Mesodermal cell (in vitro differentiated cells): ENCODE measurements at regions not wholly inside any gene's neighbourhood (a gene's known extent, or its start where the extent isn't known, plus 50 kb on each side); places are given as distances from the start of the nearest gene placed in this dataset.

Experiments used
- H3K27ac ChIP-seq: 2 replicates; pipeline ENCODE4 v1.7.0; 2013; ENCODE audit warnings: mild to moderate bottlenecking, low read depth, low read length, moderate library complexity; ENCODE audit not compliant: severe bottlenecking
- H3K36me3 ChIP-seq: 2 replicates; pipeline ENCODE4 v1.7.1; 2013; ENCODE audit warnings: mild to moderate bottlenecking, low read length, moderate library complexity; ENCODE audit not compliant: control insufficient read depth, insufficient read depth
- H3K4me1 ChIP-seq: one replicate; pipeline ENCODE4 v1.7.1; 2013; ENCODE audit warnings: mild to moderate bottlenecking, low read length; ENCODE audit not compliant: insufficient read depth, control insufficient read depth, poor library complexity, severe bottlenecking
- H3K4me3 ChIP-seq: 2 replicates; pipeline ENCODE4 v1.7.0; 2013; ENCODE audit warnings: low read length, control low read depth, mild to moderate bottlenecking; ENCODE audit not compliant: insufficient read depth, poor library complexity, severe bottlenecking; ENCODE audit errors: extremely low read depth
- H3K9me3 ChIP-seq: 2 replicates; pipeline ENCODE4 v1.7.1; 2013; ENCODE audit warnings: mild to moderate bottlenecking, low read length, moderate library complexity; ENCODE audit not compliant: control insufficient read depth
- WGBS, 2 experiments: methylation state at CpG; one replicate each; pipeline ENCODE4 v1.1.5; 2013; ENCODE audit warnings: missing lambda C conversion rate in 2 of 2; ENCODE audit not compliant: insufficient coverage in 2 of 2; 5-methylcytosine and 5-hydroxymethylcytosine counted together

DNA sequence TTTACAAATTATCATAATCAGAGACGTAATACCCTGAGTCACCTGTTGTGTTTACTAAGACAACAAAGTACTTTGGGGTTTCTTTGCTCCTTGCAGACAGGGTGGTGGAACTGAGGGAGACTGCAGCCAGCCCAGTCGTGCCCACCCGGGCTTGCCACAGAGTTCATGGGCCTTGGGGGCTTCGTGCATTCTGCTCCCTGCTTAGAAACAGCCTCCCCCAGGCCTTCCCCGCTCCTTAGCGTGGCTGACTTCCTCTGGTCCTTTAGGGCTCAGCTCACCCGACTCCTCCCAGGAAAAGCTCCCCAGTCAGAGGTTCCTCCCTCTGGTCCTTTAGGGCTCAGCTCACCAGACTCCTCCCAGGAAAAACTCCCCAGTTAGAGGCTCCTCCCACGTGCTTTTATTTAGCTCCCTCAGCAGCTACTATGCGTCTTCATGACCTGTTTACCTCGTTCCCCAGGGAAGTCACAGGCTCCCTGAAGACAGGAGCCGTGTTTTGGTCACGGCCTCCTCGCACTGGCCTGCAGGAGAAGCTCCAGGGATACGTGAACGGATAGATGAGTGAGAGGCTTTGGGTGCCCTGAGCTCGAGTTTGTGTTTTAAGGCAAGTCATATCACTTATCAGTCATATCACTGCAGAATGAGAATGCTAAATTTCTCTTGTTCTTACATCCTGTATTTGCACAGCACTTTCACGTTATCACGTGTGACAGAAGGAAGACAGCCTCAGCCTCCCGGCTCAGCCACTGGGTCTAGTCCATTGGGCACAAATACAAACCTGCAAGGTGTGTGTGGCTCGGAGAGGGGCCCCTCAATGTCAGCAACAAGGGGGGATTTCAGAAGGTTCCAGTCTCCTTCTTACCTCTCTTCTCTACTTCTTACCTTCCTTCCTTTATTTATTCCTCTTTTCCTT, 52.7 kb upstream of the VIPR2 start:
- Histone ChIP-seq H3K9me3 (peaks cover 64% of the 10 kb centered on the region), H3K36me3 (no peaks in the 10 kb centered on the region), H3K4me1 (no peaks in the 10 kb centered on the region), H3K4me3 (no peak overlapping the region), H3K27ac (no peak overlapping the region)
- 53 to 57% methylated on average over 12 to 17 of the region's 20 CpGs for WGBS, 2 experiments

DNA sequence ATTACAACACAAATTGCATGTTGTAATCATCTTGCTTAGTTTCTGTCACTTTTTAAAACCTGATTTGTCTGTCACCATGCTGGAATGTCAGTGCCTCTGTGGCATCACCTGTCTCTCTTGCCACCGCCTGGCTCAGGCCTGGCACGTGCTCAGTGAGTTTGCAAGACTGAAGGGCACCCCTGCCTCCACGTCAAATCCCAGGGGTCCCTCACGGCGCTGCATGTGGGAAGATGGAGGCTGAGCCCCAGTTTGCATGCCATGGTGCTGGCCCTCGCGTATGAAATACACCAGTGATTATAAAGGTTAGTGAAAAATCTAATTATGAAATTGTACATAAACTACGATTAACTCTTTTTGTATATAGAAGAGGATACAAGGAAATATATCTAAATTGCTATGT, 51.9 kb upstream of the VIPR2 start:
- H3K4me1 ChIP-seq: no peaks in the 10 kb centered on the region
- H3K9me3 ChIP-seq: peaks cover 64% of the 10 kb centered on the region
- no peaks in the 10 kb centered on the region for H3K36me3 ChIP-seq
- 79 to 81% methylated on average over 2 to 5 of the region's 8 CpGs for WGBS, 2 experiments
- H3K27ac ChIP-seq: no peak overlapping the region
- no peak overlapping the region for H3K4me3 ChIP-seq

DNA sequence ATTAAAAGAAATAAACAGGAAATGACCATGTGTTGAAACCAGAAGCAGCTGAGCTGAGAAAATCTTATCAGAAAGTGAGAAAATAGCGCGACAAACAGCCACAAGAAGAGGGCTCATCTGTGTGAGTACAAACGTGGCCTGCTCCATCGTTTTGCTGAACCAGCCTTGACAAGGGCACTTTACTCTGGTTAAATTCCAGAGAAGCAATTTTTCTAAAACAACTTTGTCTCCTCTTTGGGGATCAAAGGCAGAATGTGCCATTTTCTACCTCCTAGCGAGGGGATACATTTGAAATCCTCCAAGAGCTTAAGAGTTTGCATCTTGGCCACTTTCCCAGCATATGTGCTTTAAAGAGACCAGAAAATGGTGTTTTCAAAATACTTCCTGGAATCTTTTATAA, 51.3 kb upstream of the VIPR2 start:
- Histone ChIP-seq H3K4me1 (no peaks in the 10 kb centered on the region), H3K4me3 (no peak overlapping the region), H3K36me3 (no peaks in the 10 kb centered on the region), H3K9me3 (peaks cover 69% of the 10 kb centered on the region), H3K27ac (no peak overlapping the region)
- 58 to 74% methylated on average over 4 to 5 of the region's 5 CpGs for WGBS, 2 experiments
